HG02798 (cell line): ENCODE measurements at regions not wholly inside any gene's neighbourhood (a gene's known extent, or its start where the extent isn't known, plus 50 kb on each side); places are given as distances from the start of the nearest gene placed in this dataset.
"Not testable (repeated sequence)": the region's sequence is repeated elsewhere in the genome, so short reads cannot be mapped to it uniquely, and the experiment has no call there.

Source experiments
- ATAC-seq: cut with Tn5 transposase; IDR thresholded peaks from one replicate; pipeline ENCODE4 v1.9.1; 2021; ENCODE audit warnings: mild to moderate bottlenecking; ENCODE audit not compliant: unreplicated experiment, poor library complexity

GRCh38 chr2:180570864-180571263, 409.5 kb upstream of the UBE2E3 start:
- no peak for ATAC-seq

GRCh38 chr2:180564051-180564450, 416.4 kb upstream of the UBE2E3 start:
- no peak for ATAC-seq

DNA sequence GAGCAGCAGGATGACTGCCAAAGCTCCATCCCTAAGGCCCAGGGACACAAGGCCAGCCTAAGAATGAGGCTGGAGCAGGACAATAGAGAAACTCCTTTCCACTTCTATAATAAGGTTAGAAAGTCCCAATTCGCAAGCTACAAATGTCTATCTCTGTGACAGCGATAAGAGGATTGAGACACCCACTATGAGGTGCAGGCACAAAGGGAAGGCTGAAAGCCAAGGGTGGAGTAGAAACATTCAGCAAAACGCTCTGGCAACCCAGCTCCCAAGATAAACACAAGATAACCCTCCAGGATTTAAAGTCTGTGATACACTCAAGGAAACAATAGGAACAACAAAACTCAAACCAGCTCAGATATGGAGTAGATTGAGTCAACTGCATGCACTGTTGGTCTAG, 418.0 kb upstream of the UBE2E3 start:
- ATAC-seq = no peak

GRCh38 chr2:180559771-180560170, 420.6 kb upstream of the UBE2E3 start:
- ATAC-seq = no peak

GRCh38 chr2:180559038-180559437, 421.4 kb upstream of the UBE2E3 start:
- ATAC-seq = no peak

GRCh38 chr2:180555391-180555965, 424.9 kb upstream of the UBE2E3 start:
- no peak for ATAC-seq

DNA sequence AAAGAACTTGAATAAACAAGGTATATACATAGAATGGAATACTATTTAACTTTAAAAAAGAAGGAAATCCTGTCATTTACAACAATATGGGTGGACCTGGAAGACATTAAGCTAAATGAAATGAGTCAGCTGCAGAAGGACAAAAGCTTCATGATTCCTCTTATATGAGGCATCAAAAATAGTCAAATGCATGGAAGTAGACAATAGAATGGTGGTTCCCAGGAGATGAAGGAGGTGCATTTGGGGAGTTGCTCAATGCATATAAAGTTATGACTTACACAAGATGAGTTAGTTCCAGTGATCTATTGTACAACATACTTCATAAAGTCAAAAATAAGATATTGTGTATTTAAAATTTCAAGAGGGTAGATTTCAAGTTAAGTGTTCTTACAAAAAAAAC, 426.1 kb upstream of the UBE2E3 start:
- no peak for ATAC-seq

DNA sequence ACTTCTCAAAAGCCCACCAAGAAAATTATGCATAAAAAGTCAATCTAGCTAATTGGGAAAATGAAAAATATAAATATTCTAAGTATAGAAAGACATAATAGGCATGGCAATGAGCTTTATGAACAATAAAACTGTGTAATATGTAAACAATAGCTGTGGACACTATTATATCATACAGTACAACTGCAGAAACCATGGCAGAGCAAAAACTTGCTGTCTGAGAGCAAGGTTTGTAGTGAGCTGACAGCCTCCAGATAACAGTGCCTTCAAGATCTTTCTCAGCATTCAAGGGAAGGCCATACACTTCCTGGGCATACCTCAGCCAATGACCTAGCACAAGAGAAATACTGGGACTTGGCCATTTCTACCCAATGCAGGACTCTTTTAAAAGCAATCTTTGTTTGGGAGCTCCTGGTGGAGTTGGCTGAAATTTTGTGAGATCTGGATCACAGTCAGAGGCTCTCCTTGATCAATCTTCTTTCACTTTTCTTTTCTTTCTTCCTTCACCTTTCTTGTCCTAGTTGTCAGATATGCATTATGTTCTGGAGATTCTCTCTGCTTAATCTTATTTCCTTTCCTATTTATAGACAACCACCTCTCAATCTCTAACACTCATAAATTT, 427.2 kb upstream of the UBE2E3 start:
- ATAC-seq = no peak

DNA sequence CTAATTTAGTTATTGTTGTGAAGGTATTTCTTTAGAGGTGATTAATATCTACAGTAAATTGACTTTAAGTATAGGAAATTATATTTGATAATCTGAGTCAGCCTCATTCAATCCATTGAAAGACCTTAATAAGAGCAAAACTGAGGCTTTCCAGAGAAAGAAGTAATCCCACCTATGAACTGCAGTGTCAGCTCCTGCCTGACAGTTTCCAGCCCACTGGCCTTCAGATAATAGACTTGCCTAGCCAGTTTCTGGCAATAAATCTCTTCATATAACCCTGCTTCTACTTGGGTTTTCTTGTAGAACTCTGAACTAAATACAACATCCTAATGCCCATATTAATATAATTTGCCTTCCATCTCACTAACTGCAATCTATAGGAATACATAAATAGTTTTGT, 437.9 kb upstream of the UBE2E3 start:
- no peak for ATAC-seq

GRCh38 chr2:180540761-180541160, 439.6 kb upstream of the UBE2E3 start:
- no peak for ATAC-seq

DNA sequence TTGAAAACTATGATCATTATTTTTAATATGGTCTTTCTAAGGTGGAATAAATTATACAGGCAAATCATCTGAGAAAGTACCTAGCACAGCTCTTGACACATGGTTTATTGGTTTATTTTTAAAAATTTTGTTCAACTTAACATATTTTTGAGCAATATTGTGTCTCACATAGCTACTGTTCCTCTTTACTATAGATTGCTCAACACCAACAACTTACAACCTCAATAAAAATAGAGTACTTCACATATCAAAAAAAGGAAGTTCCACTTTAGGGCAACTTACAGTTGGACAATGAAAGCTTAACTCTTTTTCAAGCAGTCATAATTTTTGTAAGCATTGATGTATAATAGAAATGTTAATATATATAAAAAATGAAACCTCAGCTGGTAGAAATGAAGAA, 440.9 kb upstream of the UBE2E3 start:
- no peak for ATAC-seq

DNA sequence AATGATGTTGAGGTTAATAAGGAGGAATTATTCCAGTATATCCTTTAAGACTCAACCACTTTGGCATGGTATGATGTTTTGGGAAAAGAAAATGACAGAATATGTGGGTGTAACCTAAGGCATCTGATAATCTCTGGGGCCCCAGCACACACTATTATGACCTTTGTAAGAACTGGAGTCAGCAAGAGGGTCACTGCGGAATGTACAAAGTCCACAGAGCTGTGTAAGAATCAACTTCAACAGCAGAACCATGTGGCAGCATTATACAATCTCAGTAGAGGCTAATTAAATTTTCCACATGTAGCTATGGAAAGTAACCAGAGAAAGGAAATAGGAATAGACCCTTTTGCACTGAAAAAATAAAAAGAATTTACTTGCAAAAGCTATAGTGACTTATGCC, 445.1 kb upstream of the UBE2E3 start:
- no peak for ATAC-seq

- ATAC-seq = not testable (repeated sequence)
Measured at GRCh38 chr2:180531787-180532186, 448.6 kb upstream of the UBE2E3 start.

DNA sequence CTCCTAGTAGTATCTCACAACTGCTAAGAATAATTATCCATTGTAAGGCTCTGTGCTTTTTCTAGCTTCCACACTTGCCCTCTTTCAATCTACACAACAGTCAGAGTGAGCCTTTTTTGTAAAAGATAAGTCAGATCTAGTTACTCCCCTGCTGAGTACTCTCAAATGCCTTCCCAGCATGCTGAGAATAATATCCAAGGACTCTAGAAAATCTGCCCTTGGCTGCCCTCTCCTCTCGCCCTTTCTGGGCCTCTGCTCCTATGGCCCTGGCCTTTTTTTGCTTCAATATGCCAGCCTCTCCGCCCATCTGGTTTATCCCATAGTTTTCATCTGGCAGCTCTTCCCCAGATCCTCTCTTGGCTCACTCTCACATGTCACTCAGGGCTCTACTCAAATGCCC, 455.9 kb upstream of the UBE2E3 start:
- ATAC-seq = no peak

GRCh38 chr2:180523621-180524340, 456.6 kb upstream of the UBE2E3 start:
- no peak for ATAC-seq

DNA sequence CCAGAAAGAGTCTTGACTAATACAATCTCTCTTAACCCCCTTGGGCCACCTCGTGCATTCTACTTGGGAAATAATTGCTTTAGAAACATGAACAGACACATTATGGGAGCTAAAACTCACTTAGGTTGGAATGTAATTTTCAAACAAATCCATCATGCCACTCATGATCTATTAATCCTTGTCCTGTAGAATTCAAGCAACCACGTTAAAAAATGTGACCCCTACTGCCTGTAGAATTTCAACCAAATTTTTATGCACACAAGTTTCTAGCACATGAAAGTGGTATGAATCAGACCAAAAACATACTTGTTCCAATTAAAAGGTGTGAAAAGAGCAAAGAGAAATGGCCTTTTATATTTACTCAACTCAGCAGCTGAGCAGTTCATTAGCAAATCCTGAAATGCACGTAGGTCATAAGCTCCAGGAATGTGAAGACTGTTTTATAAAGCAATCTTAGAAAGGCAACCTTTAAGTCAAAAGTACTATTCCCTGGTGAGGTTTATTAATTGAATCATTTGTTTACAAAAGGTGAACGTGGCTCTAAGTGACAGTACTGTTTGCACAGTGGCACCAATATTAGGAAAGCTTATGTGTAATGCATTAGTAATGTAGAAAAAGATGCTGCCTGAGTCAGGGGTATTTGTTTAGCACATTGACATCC, 459.4 kb upstream of the UBE2E3 start:
- ATAC-seq = no peak

DNA sequence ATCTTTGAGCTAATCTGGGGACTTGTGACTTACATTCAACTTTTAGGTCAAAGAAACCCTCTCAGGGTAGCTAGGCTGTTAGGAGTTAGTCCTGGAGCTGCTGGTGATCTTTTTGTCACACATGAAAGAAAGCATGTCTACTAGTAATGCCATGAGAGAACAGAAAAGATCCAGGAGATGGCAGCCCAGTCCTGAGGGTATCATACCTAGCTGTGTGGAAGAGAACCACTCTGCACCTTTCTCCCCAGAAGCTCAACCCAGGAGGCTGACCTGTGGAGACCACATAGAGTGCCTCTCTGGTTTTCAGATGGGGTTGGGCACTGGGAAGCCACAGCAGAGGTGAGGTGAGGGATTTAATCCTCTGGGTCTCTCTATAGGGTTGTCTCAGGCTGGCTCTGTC, 460.2 kb upstream of the UBE2E3 start:
- ATAC-seq = peak; percentile 25

DNA sequence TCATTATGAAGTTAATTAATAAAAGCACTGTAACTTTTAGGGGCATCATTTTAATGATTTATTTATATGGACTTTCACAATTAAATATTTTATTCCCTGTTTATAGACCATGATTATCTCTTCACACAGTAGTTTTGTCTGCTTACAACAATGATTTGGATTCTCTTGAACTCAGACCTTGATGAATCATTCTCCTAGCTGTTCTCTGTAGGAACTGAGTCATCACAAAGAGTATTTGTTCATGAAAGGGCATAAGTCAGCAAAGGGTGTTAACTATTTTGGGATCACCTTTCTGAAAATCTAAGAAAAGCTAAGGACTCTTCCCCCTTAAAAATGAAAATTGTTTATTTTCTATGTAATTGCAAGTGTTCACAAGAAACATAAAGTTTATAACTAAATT, 461.1 kb upstream of the UBE2E3 start:
- no peak for ATAC-seq

DNA sequence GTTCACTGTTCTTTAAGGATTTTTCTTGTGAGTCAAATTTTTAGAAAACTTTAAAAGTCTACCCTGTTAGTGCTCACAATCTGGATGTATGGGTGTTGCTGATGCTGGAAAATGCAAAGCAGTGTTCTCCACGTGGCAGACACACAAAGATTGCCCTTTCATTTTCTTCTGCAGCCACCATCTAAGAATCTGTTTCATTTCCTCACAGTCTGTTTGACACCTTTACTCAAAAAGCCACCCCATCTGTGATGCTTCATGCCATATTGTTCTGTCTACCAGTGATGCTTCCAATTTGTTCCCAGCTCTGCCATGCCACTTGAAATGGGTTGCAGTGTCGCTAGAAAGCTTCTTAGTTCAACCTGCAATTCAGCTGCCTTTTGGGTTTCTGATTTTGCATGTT, 464.2 kb upstream of the UBE2E3 start:
- peak; percentile 77 for ATAC-seq

DNA sequence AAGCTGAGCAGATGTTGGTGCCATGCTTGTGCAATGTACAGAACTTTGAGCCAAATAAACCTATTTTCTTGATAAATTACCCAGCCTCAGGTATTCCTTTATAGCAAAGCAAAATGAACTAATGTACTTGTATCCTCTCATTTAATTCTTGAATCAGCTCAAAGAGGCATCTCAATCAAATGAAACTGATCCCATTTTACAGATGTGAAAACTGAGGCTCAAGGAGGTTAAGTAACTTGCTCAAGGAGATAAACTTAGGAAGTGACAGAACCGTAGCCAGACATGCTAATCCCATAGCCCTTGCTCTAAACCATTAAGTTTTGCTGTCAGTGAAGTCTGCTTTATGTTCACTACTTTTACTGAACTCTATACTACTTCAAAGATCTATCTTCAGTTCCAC, 467.0 kb upstream of the UBE2E3 start:
- no peak for ATAC-seq

- ATAC-seq = no peak
Measured at GRCh38 chr2:180508458-180508857, 471.9 kb upstream of the UBE2E3 start.
